H4 (cell line): ENCODE measurements at regions not wholly inside any gene's neighbourhood (a gene's known extent, or its start where the extent isn't known, plus 50 kb on each side); places are given as distances from the start of the nearest gene placed in this dataset.

ENCODE experiments used
- DNase-seq: peaks from one replicate; pipeline ENCODE4 v3.0.0-alpha.2; 2015; ENCODE audit warnings: low spot score

GRCh38 chr5:133708331-133708850, 96.0 kb upstream of the FSTL4 start:
- DNase-seq, result no peak

- DNase-seq, result no peak
Observed at GRCh38 chr5:133707629-133708028, 95.3 kb upstream of the FSTL4 start.

- DNase-seq, result peak; percentile 72
Observed at GRCh38 chr5:133706506-133707430, 94.4 kb upstream of the FSTL4 start.

- DNase-seq, result no peak
Observed at GRCh38 chr5:133705331-133705730, 93.0 kb upstream of the FSTL4 start.

GRCh38 chr5:133704411-133704810, 92.1 kb upstream of the FSTL4 start:
- no peak for DNase-seq

- no peak for DNase-seq
Observed at GRCh38 chr5:133703935-133704334, 91.6 kb upstream of the FSTL4 start.

- DNase-seq, result no peak
Observed at GRCh38 chr5:133702791-133703770, 90.7 kb upstream of the FSTL4 start.

- DNase-seq, result no peak
Observed at GRCh38 chr5:133701871-133702270, 89.5 kb upstream of the FSTL4 start.

GRCh38 chr5:133700251-133700650, 87.9 kb upstream of the FSTL4 start:
- no peak for DNase-seq

GRCh38 chr5:133698646-133699526, 86.5 kb upstream of the FSTL4 start:
- DNase-seq, result no peak

- no peak for DNase-seq
Observed at GRCh38 chr5:133698259-133698554, 85.9 kb upstream of the FSTL4 start.

GRCh38 chr5:133697536-133698258, 85.4 kb upstream of the FSTL4 start:
- DNase-seq, result no peak

GRCh38 chr5:133696782-133697507, 84.6 kb upstream of the FSTL4 start:
- no peak for DNase-seq

- DNase-seq, result no peak
Observed at GRCh38 chr5:133696006-133696584, 83.8 kb upstream of the FSTL4 start.

GRCh38 chr5:133694181-133694831, 82.0 kb upstream of the FSTL4 start:
- DNase-seq, result no peak

GRCh38 chr5:133691448-133691847, 79.1 kb upstream of the FSTL4 start:
- no peak for DNase-seq

- no peak for DNase-seq
Observed at GRCh38 chr5:133690746-133691145, 78.4 kb upstream of the FSTL4 start.

- no peak for DNase-seq
Observed at GRCh38 chr5:133688391-133688790, 76.0 kb upstream of the FSTL4 start.
